GM19463 (cell line): ENCODE measurements at regions not wholly inside any gene's neighbourhood (a gene's known extent, or its start where the extent isn't known, plus 50 kb on each side); places are given as distances from the start of the nearest gene placed in this dataset.
"Not testable (repeated sequence)": the region's sequence is repeated elsewhere in the genome, so short reads cannot be mapped to it uniquely, and the experiment has no call there.

Source experiments
- ATAC-seq: cut with Tn5 transposase; IDR thresholded peaks from one replicate; pipeline ENCODE4 v1.9.1; 2021; ENCODE audit warnings: mild to moderate bottlenecking, moderate library complexity; ENCODE audit not compliant: unreplicated experiment

- ATAC-seq = no peak
Observed at GRCh38 chr3:20316238-20316637, 130.2 kb upstream of the SGO1 start.

GRCh38 chr3:20310629-20311028 is 124.6 kb upstream of the SGO1 start:
- no peak for ATAC-seq

- ATAC-seq = no peak
Observed at GRCh38 chr3:20307383-20307782, 121.4 kb upstream of the SGO1 start.

GRCh38 chr3:20305647-20306046 is 119.6 kb upstream of the SGO1 start:
- ATAC-seq = no peak

GRCh38 chr3:20302766-20303165 is 116.8 kb upstream of the SGO1 start:
- ATAC-seq = no peak

GRCh38 chr3:20288050-20288449 is 102.0 kb upstream of the SGO1 start:
- no peak for ATAC-seq

- no peak for ATAC-seq
Observed at GRCh38 chr3:20280257-20280656, 94.3 kb upstream of the SGO1 start.

GRCh38 chr3:20265977-20266376 is 80.0 kb upstream of the SGO1 start:
- not testable (repeated sequence) for ATAC-seq

GRCh38 chr3:20264900-20265567 is 79.0 kb upstream of the SGO1 start:
- no peak for ATAC-seq

- ATAC-seq = no peak
Observed at GRCh38 chr3:20258371-20258770, 72.4 kb upstream of the SGO1 start.

- no peak for ATAC-seq
Observed at GRCh38 chr3:20256144-20256543, 70.1 kb upstream of the SGO1 start.

- no peak for ATAC-seq
Observed at GRCh38 chr3:20254268-20255117, 68.5 kb upstream of the SGO1 start.

GRCh38 chr3:20250786-20251185 is 64.8 kb upstream of the SGO1 start:
- no peak for ATAC-seq

- no peak for ATAC-seq
Observed at GRCh38 chr3:20250314-20250713, 64.3 kb upstream of the SGO1 start.

GRCh38 chr3:20246662-20247061 is 60.7 kb upstream of the SGO1 start:
- no peak for ATAC-seq

- ATAC-seq = no peak
Observed at GRCh38 chr3:20245781-20246180, 59.8 kb upstream of the SGO1 start.

GRCh38 chr3:20240154-20240883 is 54.3 kb upstream of the SGO1 start:
- ATAC-seq = no peak

- not testable (repeated sequence) for ATAC-seq
Observed at GRCh38 chr3:20238199-20238598, 52.2 kb upstream of the SGO1 start.

- no peak for ATAC-seq
Observed at GRCh38 chr3:20236603-20237002, 50.6 kb upstream of the SGO1 start.
